ENCODE measurements at regions not wholly inside any gene's neighbourhood (a gene's known extent, or its start where the extent isn't known, plus 50 kb on each side); places are given as distances from the start of the nearest gene placed in this dataset.

DNA sequence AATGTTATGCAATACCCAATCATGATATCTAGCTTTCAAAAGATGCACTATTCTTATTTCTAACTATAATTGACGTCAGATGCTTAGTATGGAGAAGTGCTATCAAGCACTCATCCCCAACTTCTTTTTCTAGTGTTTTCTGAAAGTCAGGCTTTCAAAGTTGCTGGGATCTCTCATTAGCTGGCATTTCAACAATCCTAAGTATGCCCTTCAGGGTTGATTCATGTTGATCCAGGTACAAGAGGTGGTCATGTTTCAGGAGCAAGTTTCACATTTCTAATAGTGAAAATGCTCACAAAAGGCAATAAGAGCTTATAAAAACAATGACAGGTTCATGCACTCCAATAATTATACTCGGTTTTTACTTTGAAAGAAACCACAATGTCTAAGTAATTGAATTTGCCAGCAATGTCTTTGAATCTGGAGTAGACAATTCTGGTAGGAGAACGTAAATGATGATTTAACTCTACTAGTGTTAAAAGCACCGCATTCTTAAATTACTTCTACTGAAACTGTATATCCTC, 193.7 kb upstream of the KHDRBS2 start:
- Mint-ChIP-seq H3K9me3 (peaks cover 7% of the 10 kb centered on the region), H3K4me1 (peaks cover 10% of the 10 kb centered on the region), H3K27me3 (ENCODE audit: low read depth) (no peaks in the 10 kb centered on the region), H3K4me3 (no peak overlapping the region), H3K27ac (peak overlapping the region; percentile 89), H3K36me3 (peaks cover 4% of the 10 kb centered on the region)
- no peak for DNase-seq (ENCODE audit: low spot score in 2 of 2, unreplicated experiment in 2 of 2)
- no peak for TF ChIP-seq CTCF (IDR thresholded peaks at IDR 0.05; ENCODE audit: unreplicated experiment)

DNA sequence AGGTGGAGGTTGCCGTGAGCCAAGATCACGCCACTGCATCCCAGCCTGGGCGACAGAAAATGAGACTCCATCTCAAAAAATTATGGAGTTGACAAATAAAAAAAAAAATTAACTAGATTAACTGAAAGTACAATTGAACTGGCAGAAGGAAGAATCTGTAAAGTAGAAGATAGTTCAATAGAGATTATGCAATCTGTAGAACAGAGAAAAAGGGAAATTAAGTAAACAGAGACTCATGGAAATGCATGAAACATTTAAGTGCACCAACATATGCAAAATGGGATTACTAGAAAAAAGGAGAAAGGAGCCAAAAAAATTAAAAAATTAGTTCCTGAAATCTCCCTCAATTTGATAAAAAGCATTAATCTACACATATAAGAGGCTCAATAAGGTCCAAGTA, 188.8 kb upstream of the KHDRBS2 start:
- Mint-ChIP-seq H3K27me3 (ENCODE audit: low read depth) (no peaks in the 10 kb centered on the region), H3K4me1 (peaks cover 2% of the 10 kb centered on the region), H3K27ac (no peak overlapping the region), H3K9me3 (peaks cover 8% of the 10 kb centered on the region), H3K4me3 (no peak overlapping the region), H3K36me3 (peaks cover 4% of the 10 kb centered on the region)
- TF ChIP-seq CTCF (IDR thresholded peaks at IDR 0.05; ENCODE audit: unreplicated experiment), result no peak
- no peak for DNase-seq (ENCODE audit: low spot score in 2 of 2, unreplicated experiment in 2 of 2)

DNA sequence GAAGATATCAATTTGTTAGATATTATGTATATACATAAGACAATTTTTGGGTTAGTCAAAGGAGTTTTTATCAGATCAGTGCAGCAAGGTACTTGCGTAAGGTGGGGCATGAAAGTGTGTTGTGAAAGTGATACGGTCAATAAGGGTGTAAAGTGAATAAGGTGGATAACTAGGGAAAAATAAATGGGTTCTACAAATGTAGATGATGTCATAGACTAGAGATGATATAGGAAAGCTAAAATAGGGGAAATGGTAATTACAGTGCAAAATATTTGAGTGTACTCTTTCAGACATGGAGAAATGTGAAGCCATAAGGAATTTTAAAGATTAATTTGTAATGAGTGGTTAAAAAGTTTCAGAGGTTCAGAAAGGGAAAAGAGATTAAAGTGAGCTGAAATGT, 180.6 kb upstream of the KHDRBS2 start:
- no peak for TF ChIP-seq CTCF (IDR thresholded peaks at IDR 0.05; ENCODE audit: unreplicated experiment)
- no peak for DNase-seq (ENCODE audit: low spot score in 2 of 2, unreplicated experiment in 2 of 2)
- H3K9me3 Mint-ChIP-seq, result no peaks in the 10 kb centered on the region
- no peak overlapping the region for H3K27ac Mint-ChIP-seq
- H3K4me1 Mint-ChIP-seq, result peaks cover 2% of the 10 kb centered on the region
- H3K36me3 Mint-ChIP-seq, result no peaks in the 10 kb centered on the region
- H3K27me3 Mint-ChIP-seq (ENCODE audit: low read depth), result no peaks in the 10 kb centered on the region
- H3K4me3 Mint-ChIP-seq, result no peak overlapping the region

GRCh38 chr6:62465206-62465605, 179.2 kb upstream of the KHDRBS2 start:
- Mint-ChIP-seq H3K27ac (no peak overlapping the region), H3K9me3 (no peaks in the 10 kb centered on the region), H3K27me3 (ENCODE audit: low read depth) (no peaks in the 10 kb centered on the region), H3K4me1 (peaks cover 2% of the 10 kb centered on the region), H3K4me3 (no peak overlapping the region), H3K36me3 (no peaks in the 10 kb centered on the region)
- TF ChIP-seq CTCF (IDR thresholded peaks at IDR 0.05; ENCODE audit: unreplicated experiment), result no peak
- no peak for DNase-seq (ENCODE audit: low spot score in 2 of 2, unreplicated experiment in 2 of 2)

DNA sequence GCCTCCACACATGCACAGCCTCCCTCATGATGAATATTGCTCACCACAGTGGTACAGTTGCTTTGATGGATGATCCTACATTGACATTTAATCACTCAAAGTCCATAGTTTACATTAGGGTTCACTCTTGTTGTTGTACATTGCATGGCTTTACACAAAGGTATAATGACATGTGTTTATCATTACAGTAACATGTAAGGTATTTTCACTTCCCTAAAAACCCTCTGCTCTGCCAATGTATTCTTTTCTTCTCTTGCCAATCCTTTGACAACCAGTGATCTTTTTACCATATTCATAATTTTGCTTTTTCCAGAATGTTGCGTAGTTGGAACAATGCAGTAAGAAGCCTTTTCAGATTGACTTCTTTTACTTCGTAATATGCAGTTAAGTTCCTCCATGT, 166.6 kb upstream of the KHDRBS2 start:
- TF ChIP-seq CTCF (IDR thresholded peaks at IDR 0.05; ENCODE audit: unreplicated experiment), result no peak
- no peak overlapping the region for H3K27ac Mint-ChIP-seq
- peaks cover 5% of the 10 kb centered on the region for H3K4me1 Mint-ChIP-seq

More for the DNA sequence above, 166.6 kb upstream of the KHDRBS2 start:
- Mint-ChIP-seq H3K27me3 (ENCODE audit: low read depth) (no peaks in the 10 kb centered on the region), H3K36me3 (no peaks in the 10 kb centered on the region), H3K4me3 (no peak overlapping the region), H3K9me3 (no peaks in the 10 kb centered on the region)
- DNase-seq (ENCODE audit: low spot score in 2 of 2, unreplicated experiment in 2 of 2), result no peak
